Gastroesophageal sphincter (tissue), 4 donors: ENCODE measurements at regions not wholly inside any gene's neighbourhood (a gene's known extent, or its start where the extent isn't known, plus 50 kb on each side); places are given as distances from the start of the nearest gene placed in this dataset.

ENCODE experiments used
- ATAC-seq: fragments of 150-250 bp; one replicate; pipeline ENCODE4 v1.9.1; 2016; ENCODE audit warnings: mild to moderate bottlenecking, moderate library complexity
- H3K27ac ChIP-seq, 4 donors: fragments of 200-600 bp; sonication (generic) in 3 of 4; 1 replicate in 3 of 4; 2 replicates in 1 of 4; pipeline ENCODE4 v1.5.1; 2016 to 2019
- H3K27me3 ChIP-seq: fragments of 200-600 bp; sonication (generic); one replicate; pipeline ENCODE4 v1.5.1; 2019
- H3K36me3 ChIP-seq, 2 donors: fragments of 200-600 bp; sonication (generic); one replicate each; pipeline ENCODE4 v1.5.1; 2019; ENCODE audit warnings: control low read depth in 1 of 2
- H3K4me1 ChIP-seq, 3 donors: fragments of 200-600 bp; sonication (generic); 1 replicate in 2 of 3; 2 replicates in 1 of 3; pipeline ENCODE4 v1.5.1; 2016 to 2019; ENCODE audit warnings: control low read depth in 2 of 3
- H3K4me3 ChIP-seq, 2 donors: fragments of 200-600 bp; sonication (generic); one replicate each; pipeline ENCODE4 v1.5.1; 2019; ENCODE audit warnings: mild to moderate bottlenecking in 1 of 2, moderate library complexity in 1 of 2
- H3K9me3 ChIP-seq, 3 donors: fragments of 200-600 bp; sonication (generic); one replicate each; pipeline ENCODE4 v1.5.1; 2017 to 2019; ENCODE audit warnings: control low read depth in 2 of 3
- EP300 ChIP-seq: sonication (generic); formaldehyde crosslinking; IDR thresholded peaks from one replicate; pipeline ENCODE4 v1.6.1; 2017; ENCODE audit warnings: antibody characterized with exemption, mild to moderate bottlenecking
- POLR2A ChIP-seq, 2 donors: fragments of 450-650 bp; IDR thresholded peaks; one replicate each; pipeline ENCODE4 v1.6.1; 2017; ENCODE audit warnings: antibody characterized with exemption in 2 of 2, mild to moderate bottlenecking in 2 of 2, moderate library complexity in 1 of 2
- POLR2AphosphoS5 ChIP-seq: sonication (generic); formaldehyde crosslinking; IDR thresholded peaks from one replicate; pipeline ENCODE4 v1.6.1; 2017; ENCODE audit warnings: antibody characterized with exemption
- WGBS, 2 donors: methylation state at CpG; one replicate each; pipeline ENCODE4 v1.1.5; 2018; ENCODE audit warnings: low coverage in 1 of 2; 5-methylcytosine and 5-hydroxymethylcytosine counted together
- TF ChIP-seq, protein P1 (sequence below), 4 experiments: fragments of 200-600 bp in 2 of 4; fragments of 450-650 bp in 2 of 4; sonication (generic) in 1 of 4; IDR thresholded peaks; one replicate each; pipeline ENCODE4 v1.5.1; 2017 to 2019; ENCODE audit warnings: antibody characterized with exemption in 4 of 4, mild to moderate bottlenecking in 2 of 4, moderate library complexity in 2 of 4

GRCh38 chr6:88361298-88361697 is 195.2 kb upstream of the CNR1 start:
- no peak for TF ChIP-seq EP300
- 69 to 80% methylated on average over 3 of the region's 3 CpGs for WGBS, 2 donors
- H3K27me3 ChIP-seq = no peaks in the 10 kb centered on the region

DNA sequence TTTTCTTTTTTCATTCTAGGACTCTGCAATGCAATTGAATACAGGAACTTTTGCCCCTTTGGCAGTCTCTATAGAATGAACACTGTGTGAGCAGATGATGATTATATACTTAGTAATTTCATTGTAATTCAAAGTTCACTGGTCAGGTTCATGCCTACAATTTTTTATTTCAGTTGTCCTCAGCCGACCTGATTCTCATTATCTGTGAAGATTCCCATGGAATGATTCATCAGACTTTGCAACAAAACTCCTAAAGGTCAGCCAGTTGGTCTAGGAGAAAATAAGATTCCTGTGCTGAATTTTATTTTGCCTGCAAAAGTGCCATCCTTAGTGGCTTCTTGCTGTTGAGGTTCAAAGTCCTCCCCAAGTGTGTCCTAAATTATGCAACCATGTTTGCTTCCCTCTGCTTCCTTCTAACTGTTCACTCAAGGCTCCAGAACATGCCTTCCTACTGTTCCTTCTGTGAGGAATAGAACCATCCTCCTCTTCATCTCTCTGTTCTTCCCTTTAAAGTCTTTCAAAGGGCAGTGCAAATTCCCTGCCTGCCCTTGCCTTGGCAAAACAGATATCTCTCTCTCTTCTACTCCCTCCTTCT is 194.2 kb upstream of the CNR1 start:
- no peak overlapping the region for H3K27ac ChIP-seq
- no peaks in the 10 kb centered on the region for H3K4me1 ChIP-seq
- TF ChIP-seq POLR2A (IDR thresholded peaks at IDR 0.05) (no peak), EP300 (no peak), POLR2AphosphoS5 (no peak)
- TF ChIP-seq, protein P1, sequence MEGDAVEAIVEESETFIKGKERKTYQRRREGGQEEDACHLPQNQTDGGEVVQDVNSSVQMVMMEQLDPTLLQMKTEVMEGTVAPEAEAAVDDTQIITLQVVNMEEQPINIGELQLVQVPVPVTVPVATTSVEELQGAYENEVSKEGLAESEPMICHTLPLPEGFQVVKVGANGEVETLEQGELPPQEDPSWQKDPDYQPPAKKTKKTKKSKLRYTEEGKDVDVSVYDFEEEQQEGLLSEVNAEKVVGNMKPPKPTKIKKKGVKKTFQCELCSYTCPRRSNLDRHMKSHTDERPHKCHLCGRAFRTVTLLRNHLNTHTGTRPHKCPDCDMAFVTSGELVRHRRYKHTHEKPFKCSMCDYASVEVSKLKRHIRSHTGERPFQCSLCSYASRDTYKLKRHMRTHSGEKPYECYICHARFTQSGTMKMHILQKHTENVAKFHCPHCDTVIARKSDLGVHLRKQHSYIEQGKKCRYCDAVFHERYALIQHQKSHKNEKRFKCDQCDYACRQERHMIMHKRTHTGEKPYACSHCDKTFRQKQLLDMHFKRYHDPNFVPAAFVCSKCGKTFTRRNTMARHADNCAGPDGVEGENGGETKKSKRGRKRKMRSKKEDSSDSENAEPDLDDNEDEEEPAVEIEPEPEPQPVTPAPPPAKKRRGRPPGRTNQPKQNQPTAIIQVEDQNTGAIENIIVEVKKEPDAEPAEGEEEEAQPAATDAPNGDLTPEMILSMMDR (IDR thresholded peaks at IDR 0.05) = no peak
- H3K27me3 ChIP-seq = no peaks in the 10 kb centered on the region
- WGBS, 2 donors = 25 to 50% methylated on average over 1 of the region's 1 CpG
- no peak overlapping the region for H3K4me3 ChIP-seq
- no peaks in the 10 kb centered on the region for H3K36me3 ChIP-seq
- H3K9me3 ChIP-seq = no peaks in the 10 kb centered on the region
- ATAC-seq = no peak

More at GRCh38 chr6:88361298-88361697, 195.2 kb upstream of the CNR1 start:
- Histone ChIP-seq H3K4me3 (no peak overlapping the region), H3K36me3 (no peaks in the 10 kb centered on the region), H3K9me3 (no peaks in the 10 kb centered on the region), H3K27ac (no peak overlapping the region), H3K4me1 (no peaks in the 10 kb centered on the region)
- ATAC-seq = no peak

- 59 to 85% methylated on average over 2 to 3 of the region's 3 CpGs for WGBS, 2 donors
- H3K4me3 ChIP-seq = no peak overlapping the region
- ATAC-seq = no peak
- no peaks in the 10 kb centered on the region for H3K36me3 ChIP-seq
- no peaks in the 10 kb centered on the region for H3K9me3 ChIP-seq
- no peak overlapping the region for H3K27ac ChIP-seq
- no peaks in the 10 kb centered on the region for H3K4me1 ChIP-seq
- H3K27me3 ChIP-seq = no peaks in the 10 kb centered on the region
- TF ChIP-seq POLR2AphosphoS5 = no peak
- TF ChIP-seq POLR2A (IDR thresholded peaks at IDR 0.05) = no peak
- TF ChIP-seq, protein P1 (IDR thresholded peaks at IDR 0.05) = no peak
- no peak for TF ChIP-seq EP300
Measured at GRCh38 chr6:88359530-88360202, 193.5 kb upstream of the CNR1 start.

DNA sequence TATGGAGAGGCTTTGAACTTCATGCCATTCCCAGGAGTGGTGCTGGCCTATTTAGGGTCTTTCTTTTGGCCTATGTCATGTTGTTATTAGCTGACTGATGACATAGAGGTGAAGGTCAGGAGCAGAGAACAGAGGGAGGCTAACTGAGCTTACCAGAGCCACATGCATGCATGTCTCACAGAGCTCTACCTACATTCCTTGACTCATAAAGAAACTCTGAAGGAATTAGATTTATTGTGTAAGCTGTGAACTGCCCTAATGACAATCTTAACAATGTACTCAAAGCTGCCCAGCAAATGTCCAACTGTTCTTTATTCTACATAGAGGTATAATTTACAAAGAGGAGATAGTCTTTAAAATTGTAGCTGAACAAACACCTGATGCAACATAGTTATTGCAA is 192.7 kb upstream of the CNR1 start:
- Histone ChIP-seq H3K4me3 (no peak overlapping the region), H3K27me3 (no peaks in the 10 kb centered on the region), H3K36me3 (no peaks in the 10 kb centered on the region), H3K27ac (no peak overlapping the region), H3K4me1 (no peaks in the 10 kb centered on the region), H3K9me3 (no peaks in the 10 kb centered on the region)
- TF ChIP-seq POLR2A (IDR thresholded peaks at IDR 0.05) (no peak), EP300 (no peak), POLR2AphosphoS5 (no peak)
- TF ChIP-seq, protein P1 (IDR thresholded peaks at IDR 0.05) = no peak
- no peak for ATAC-seq

- Histone ChIP-seq H3K36me3 (no peaks in the 10 kb centered on the region), H3K4me1 (no peaks in the 10 kb centered on the region), H3K27ac (no peak overlapping the region), H3K4me3 (no peak overlapping the region), H3K27me3 (peaks cover 5% of the 10 kb centered on the region), H3K9me3 (peaks cover 0 to 6% (median 0%) of the 10 kb centered on the region in 3 donors)
- 13 to 38% methylated on average over 1 of the region's 1 CpG for WGBS, 2 donors
- no peak for TF ChIP-seq POLR2AphosphoS5
- TF ChIP-seq, protein P1 (IDR thresholded peaks at IDR 0.05) = no peak
- TF ChIP-seq EP300 = no peak
- no peak for TF ChIP-seq POLR2A (IDR thresholded peaks at IDR 0.05)
- ATAC-seq = no peak
Measured at GRCh38 chr6:88349511-88349910, 183.4 kb upstream of the CNR1 start.
